Osteoblast (primary cell): ENCODE measurements at regions not wholly inside any gene's neighbourhood (a gene's known extent, or its start where the extent isn't known, plus 50 kb on each side); places are given as distances from the start of the nearest gene placed in this dataset.

Source experiments
- DNase-seq: peaks from one replicate; pipeline ENCODE4 v3.0.0; 2011; ENCODE audit warnings: low spot score, mixed read lengths; ENCODE audit not compliant: insufficient read length; ENCODE audit errors: missing footprints
- H2AFZ ChIP-seq: 2 replicates; pipeline ENCODE4 v1.6.0; 2011; ENCODE audit warnings: mild to moderate bottlenecking, low read length
- H3K27ac ChIP-seq: 2 replicates; pipeline ENCODE4 v1.5.1; 2011; ENCODE audit warnings: mild to moderate bottlenecking, low read depth, low read length, moderate library complexity
- H3K27me3 ChIP-seq: 2 replicates; pipeline ENCODE4 v1.6.0; 2012; ENCODE audit warnings: mild to moderate bottlenecking, control low read depth, inconsistent platforms, low read length, moderate library complexity; ENCODE audit not compliant: insufficient read depth
- H3K36me3 ChIP-seq: 2 replicates; pipeline ENCODE4 v1.5.1; 2011; ENCODE audit warnings: mild to moderate bottlenecking, low read length, control low read depth, moderate library complexity; ENCODE audit not compliant: insufficient read depth
- H3K4me1 ChIP-seq: 2 replicates; pipeline ENCODE4 v1.5.1; 2011; ENCODE audit warnings: mild to moderate bottlenecking, low read length, control low read depth, moderate library complexity; ENCODE audit not compliant: insufficient read depth
- H3K4me2 ChIP-seq: 2 replicates; pipeline ENCODE4 v1.6.0; 2011; ENCODE audit warnings: mild to moderate bottlenecking, low read length; ENCODE audit not compliant: insufficient read depth
- H3K4me3 ChIP-seq: fragments of 200-600 bp; sonication (generic); 3 replicates; pipeline ENCODE4 v1.5.1; 2012; ENCODE audit warnings: mild to moderate bottlenecking, low read length, inconsistent platforms; ENCODE audit not compliant: insufficient read depth
- H3K79me2 ChIP-seq: 2 replicates; pipeline ENCODE4 v1.6.0; 2012; ENCODE audit warnings: mild to moderate bottlenecking, low read length, control low read depth, inconsistent platforms; ENCODE audit not compliant: insufficient read depth
- H3K9me3 ChIP-seq: 2 replicates; pipeline ENCODE4 v1.5.1; 2011; ENCODE audit warnings: low read depth, low read length, control low read depth
- H4K20me1 ChIP-seq: 2 replicates; pipeline ENCODE4 v1.6.0; 2012; ENCODE audit warnings: mild to moderate bottlenecking, low read length, control low read depth; ENCODE audit not compliant: insufficient read depth
- TF ChIP-seq, protein P1 (sequence below): IDR thresholded peaks from 2 replicates; pipeline ENCODE4 v1.5.1; 2011; ENCODE audit warnings: mild to moderate bottlenecking, low read depth, low read length, moderate library complexity; ENCODE audit errors: extremely low read depth

DNA sequence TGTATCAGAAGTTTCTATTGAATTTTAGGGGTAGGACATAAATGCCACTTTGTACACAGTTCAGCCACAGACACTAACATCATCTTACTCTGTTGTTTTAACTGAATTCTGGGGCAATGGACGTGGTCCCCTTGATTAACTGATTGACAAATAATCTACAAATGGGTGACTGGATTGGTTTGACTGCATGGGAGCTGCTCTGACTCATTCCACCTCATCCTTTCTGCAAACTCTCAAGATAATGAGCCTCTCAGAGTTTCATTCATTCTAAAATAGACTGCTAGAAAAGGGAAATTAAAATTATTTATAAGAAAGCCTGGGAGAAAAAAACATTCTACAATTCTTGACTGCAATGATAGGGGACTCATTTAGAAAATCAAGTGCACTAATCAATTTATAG is 570.4 kb upstream of the SEL1L start:
- DNase-seq = no peak
- H3K4me1 ChIP-seq = no peaks in the 10 kb centered on the region

DNA sequence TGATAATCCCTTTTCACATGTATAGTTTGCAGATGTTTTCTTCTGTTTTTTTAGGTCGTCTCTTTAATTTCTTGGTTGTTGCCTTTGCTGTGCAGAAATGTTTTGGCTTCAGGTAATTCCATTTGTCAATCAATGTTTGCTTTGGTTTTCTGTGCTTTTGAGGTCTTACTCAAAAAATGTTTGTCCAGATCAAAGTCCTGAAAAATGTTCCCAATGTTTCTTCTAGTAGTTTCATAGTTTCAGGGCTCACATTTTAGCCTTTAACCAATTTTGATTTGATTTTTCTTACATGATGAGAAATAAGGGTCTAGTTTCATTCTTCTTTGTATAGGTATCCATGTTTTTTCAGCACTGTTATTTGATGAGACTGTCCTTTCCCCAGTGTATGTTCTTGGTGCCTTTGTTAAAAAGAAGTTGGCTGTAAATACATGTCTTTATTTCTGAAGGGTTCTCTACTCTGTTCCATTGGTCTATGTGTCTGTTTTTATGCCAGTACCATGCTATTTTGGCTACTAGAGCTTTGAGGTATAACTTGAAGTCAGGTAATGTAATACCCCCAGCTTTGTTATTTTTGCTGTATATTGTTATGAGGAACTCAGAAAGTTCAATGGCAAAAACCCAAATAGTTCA is 578.7 kb upstream of the SEL1L start:
- Histone ChIP-seq H3K4me3 (no peak overlapping the region), H3K4me2 (no peak overlapping the region), H4K20me1 (no peaks in the 10 kb centered on the region), H2AFZ (no peak overlapping the region), H3K4me1 (no peaks in the 10 kb centered on the region), H3K79me2 (no peaks in the 10 kb centered on the region), H3K27ac (no peak overlapping the region), H3K9me3 (peaks cover 3% of the 10 kb centered on the region), H3K27me3 (no peaks in the 10 kb centered on the region), H3K36me3 (no peaks in the 10 kb centered on the region)
- TF ChIP-seq, protein P1, sequence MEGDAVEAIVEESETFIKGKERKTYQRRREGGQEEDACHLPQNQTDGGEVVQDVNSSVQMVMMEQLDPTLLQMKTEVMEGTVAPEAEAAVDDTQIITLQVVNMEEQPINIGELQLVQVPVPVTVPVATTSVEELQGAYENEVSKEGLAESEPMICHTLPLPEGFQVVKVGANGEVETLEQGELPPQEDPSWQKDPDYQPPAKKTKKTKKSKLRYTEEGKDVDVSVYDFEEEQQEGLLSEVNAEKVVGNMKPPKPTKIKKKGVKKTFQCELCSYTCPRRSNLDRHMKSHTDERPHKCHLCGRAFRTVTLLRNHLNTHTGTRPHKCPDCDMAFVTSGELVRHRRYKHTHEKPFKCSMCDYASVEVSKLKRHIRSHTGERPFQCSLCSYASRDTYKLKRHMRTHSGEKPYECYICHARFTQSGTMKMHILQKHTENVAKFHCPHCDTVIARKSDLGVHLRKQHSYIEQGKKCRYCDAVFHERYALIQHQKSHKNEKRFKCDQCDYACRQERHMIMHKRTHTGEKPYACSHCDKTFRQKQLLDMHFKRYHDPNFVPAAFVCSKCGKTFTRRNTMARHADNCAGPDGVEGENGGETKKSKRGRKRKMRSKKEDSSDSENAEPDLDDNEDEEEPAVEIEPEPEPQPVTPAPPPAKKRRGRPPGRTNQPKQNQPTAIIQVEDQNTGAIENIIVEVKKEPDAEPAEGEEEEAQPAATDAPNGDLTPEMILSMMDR = no peak
- no peak for DNase-seq

More for the DNA sequence above, 570.4 kb upstream of the SEL1L start:
- TF ChIP-seq, protein P1 = no peak
- Histone ChIP-seq H3K27me3 (no peaks in the 10 kb centered on the region), H3K4me3 (no peak overlapping the region), H3K36me3 (no peaks in the 10 kb centered on the region), H4K20me1 (no peaks in the 10 kb centered on the region), H3K27ac (no peak overlapping the region), H2AFZ (no peak overlapping the region), H3K4me2 (no peak overlapping the region), H3K9me3 (peaks cover 3% of the 10 kb centered on the region), H3K79me2 (no peaks in the 10 kb centered on the region)

DNA sequence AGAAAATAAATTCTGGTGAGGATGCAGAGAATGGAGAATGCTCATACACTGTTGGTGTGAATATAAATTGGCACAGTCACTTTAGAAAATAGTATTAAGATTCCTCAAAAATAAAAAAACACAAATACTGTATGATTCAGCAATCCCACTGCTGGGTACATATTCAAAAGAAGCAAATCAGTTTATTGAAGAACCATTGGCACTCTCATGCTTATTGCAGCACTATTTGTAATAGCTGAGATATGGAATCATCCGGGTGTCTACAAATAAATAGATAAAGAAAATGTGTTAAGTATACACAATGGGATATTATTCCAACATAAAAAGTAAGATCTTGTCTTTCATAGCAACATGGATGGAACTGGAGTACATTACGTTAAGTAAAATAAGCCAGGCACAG is 579.4 kb upstream of the SEL1L start:
- no peak overlapping the region for H3K4me2 ChIP-seq
- H3K4me3 ChIP-seq = no peak overlapping the region
- no peak overlapping the region for H3K27ac ChIP-seq
- no peaks in the 10 kb centered on the region for H3K27me3 ChIP-seq
- H3K4me1 ChIP-seq = no peaks in the 10 kb centered on the region
- peaks cover 3% of the 10 kb centered on the region for H3K9me3 ChIP-seq
- no peaks in the 10 kb centered on the region for H4K20me1 ChIP-seq
- no peak overlapping the region for H2AFZ ChIP-seq
- TF ChIP-seq, protein P1 = no peak
- DNase-seq = no peak
- no peaks in the 10 kb centered on the region for H3K36me3 ChIP-seq
- H3K79me2 ChIP-seq = no peaks in the 10 kb centered on the region

DNA sequence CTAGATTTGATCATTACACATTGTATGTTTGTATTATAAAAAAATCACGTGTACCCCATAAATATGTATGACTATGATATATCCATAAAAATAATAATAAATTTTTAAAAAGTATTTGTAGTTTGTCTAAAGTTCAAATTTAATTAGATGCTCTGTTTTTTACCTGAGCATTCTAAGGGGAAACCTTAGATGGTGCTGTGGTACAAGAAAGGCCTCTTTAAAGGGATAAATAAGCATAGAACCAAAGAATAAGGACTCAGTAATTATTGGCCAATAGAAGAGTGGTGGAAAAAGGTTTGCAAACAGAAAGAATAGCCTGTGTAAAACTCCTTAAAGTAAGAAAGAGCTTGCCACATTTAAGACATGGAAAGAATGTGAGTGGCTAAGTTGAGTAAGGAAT is 580.1 kb upstream of the SEL1L start:
- Histone ChIP-seq H3K4me3 (no peak overlapping the region), H3K9me3 (peaks cover 3% of the 10 kb centered on the region), H2AFZ (no peak overlapping the region), H3K27me3 (no peaks in the 10 kb centered on the region), H3K36me3 (no peaks in the 10 kb centered on the region), H3K79me2 (no peaks in the 10 kb centered on the region), H3K4me2 (no peak overlapping the region), H4K20me1 (no peaks in the 10 kb centered on the region), H3K27ac (no peak overlapping the region), H3K4me1 (no peaks in the 10 kb centered on the region)
- DNase-seq = no peak
- TF ChIP-seq, protein P1 = no peak
